K562 (cell line): ENCODE measurements at regions not wholly inside any gene's neighbourhood (a gene's known extent, or its start where the extent isn't known, plus 50 kb on each side); places are given as distances from the start of the nearest gene placed in this dataset.

Experiments used
- KDM1A ChIP-seq, 2 experiments: fragments of 450-650 bp; IDR thresholded peaks; 2 replicates each; pipeline ENCODE4 v1.6.1; 2016; ENCODE audit warnings: mild to moderate bottlenecking in 2 of 2
- POLR2AphosphoS5 ChIP-seq: IDR thresholded peaks from 2 replicates; pipeline ENCODE4 v1.6.1; 2011; ENCODE audit warnings: mild to moderate bottlenecking, low read depth, low read length, moderate library complexity; ENCODE audit not compliant: control insufficient read depth, insufficient read depth
- RNF2 ChIP-seq: sonication (generic); IDR thresholded peaks from 2 replicates; pipeline ENCODE4 v1.6.1; 2016
- TEAD4 ChIP-seq, 2 experiments: sonication (generic) in 1 of 2; formaldehyde crosslinking in 1 of 2; IDR thresholded peaks; 2 replicates each; pipeline versions ENCODE4 v1.6.1 to v1.8.0; 2012 to 2022; ENCODE audit warnings: borderline replicate concordance in 1 of 2, inconsistent platforms in 1 of 2, low read length in 1 of 2, mild to moderate bottlenecking in 1 of 2, missing genetic modification reagents in 1 of 2
- TF ChIP-seq, protein P1 (sequence below): sonication (generic); formaldehyde crosslinking; IDR thresholded peaks from 2 replicates; pipeline ENCODE4 v1.9.0; 2022; ENCODE audit warnings: mild to moderate bottlenecking, missing genetic modification reagents
- TF ChIP-seq, protein P2 (sequence below): fragments of 250-450 bp; sonication (Bioruptor Pico); IDR thresholded peaks from 2 replicates; pipeline ENCODE4 v1.4.0; 2020; ENCODE audit warnings: mild to moderate bottlenecking, moderate library complexity, borderline replicate concordance

DNA sequence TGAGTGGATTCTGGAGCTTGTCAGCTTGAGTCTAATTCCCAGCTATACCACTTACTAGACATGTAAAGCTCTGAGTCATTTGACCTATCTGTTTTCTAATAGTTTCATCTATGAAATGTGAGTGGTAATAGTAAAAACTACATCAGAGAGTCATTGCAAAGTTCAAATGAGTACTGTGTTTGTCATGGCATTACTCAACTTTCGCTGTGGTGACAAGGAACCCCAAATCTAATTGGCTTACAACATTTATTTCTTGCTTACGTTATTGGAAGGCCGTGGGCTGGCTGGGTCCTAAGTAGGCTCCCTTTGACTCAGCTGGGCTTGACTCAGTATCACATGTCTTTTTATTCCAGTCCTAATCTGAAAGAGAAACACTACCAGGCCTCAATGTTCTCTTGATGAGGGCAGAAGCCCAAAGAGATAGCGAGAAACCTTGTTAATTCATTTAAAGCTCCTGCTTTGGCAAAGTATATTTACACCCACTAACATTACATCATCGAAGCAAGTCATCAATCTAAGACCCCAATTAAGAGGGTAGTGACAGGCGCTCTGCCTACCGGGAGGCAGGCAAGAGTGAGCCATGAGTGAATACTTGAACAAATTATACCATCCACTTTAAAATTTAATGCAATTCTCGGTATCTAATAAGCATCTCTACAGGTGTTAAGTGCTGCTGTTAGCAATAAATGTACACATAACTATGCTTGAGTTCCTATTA lies 431.8 kb upstream of the SPHKAP start:
- TF ChIP-seq, protein P1, sequence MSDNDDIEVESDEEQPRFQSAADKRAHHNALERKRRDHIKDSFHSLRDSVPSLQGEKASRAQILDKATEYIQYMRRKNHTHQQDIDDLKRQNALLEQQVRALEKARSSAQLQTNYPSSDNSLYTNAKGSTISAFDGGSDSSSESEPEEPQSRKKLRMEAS (CRISPR knock-in tag) = no peak
- no peak for TF ChIP-seq KDM1A (IDR thresholded peaks at IDR 0.05)
- no peak for TF ChIP-seq POLR2AphosphoS5
- no peak for TF ChIP-seq RNF2
- TF ChIP-seq TEAD4 (IDR thresholded peaks at IDR 0.05; ENCODE audit: low read length) = no peak
- no peak for TF ChIP-seq TEAD4 (CRISPR knock-in tag; IDR thresholded peaks at IDR 0.05; ENCODE audit: borderline replicate concordance)
- TF ChIP-seq, protein P2, sequence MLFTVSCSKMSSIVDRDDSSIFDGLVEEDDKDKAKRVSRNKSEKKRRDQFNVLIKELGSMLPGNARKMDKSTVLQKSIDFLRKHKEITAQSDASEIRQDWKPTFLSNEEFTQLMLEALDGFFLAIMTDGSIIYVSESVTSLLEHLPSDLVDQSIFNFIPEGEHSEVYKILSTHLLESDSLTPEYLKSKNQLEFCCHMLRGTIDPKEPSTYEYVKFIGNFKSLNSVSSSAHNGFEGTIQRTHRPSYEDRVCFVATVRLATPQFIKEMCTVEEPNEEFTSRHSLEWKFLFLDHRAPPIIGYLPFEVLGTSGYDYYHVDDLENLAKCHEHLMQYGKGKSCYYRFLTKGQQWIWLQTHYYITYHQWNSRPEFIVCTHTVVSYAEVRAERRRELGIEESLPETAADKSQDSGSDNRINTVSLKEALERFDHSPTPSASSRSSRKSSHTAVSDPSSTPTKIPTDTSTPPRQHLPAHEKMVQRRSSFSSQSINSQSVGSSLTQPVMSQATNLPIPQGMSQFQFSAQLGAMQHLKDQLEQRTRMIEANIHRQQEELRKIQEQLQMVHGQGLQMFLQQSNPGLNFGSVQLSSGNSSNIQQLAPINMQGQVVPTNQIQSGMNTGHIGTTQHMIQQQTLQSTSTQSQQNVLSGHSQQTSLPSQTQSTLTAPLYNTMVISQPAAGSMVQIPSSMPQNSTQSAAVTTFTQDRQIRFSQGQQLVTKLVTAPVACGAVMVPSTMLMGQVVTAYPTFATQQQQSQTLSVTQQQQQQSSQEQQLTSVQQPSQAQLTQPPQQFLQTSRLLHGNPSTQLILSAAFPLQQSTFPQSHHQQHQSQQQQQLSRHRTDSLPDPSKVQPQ (CRISPR knock-in tag) = no peak
